NCI-H2227 (cell line): ENCODE measurements at regions not wholly inside any gene's neighbourhood (a gene's known extent, or its start where the extent isn't known, plus 50 kb on each side); places are given as distances from the start of the nearest gene placed in this dataset.

Experiments
- DNase-seq: peaks from one replicate; lab custom pipeline; 2025; ENCODE audit not compliant: unreplicated experiment; lab: John Stamatoyannopoulos, UW

GRCh38 chr18:27763341-27763740, 413.6 kb downstream of the CDH2 start:
- DNase-seq: no peak

GRCh38 chr18:27762054-27762453, 414.9 kb downstream of the CDH2 start:
- DNase-seq: no peak

GRCh38 chr18:27752944-27753343, 424.0 kb downstream of the CDH2 start:
- DNase-seq: no peak

- DNase-seq: peak; percentile 85
Measured at GRCh38 chr18:27750923-27751322, 426.0 kb downstream of the CDH2 start.

GRCh38 chr18:27750014-27750413, 426.9 kb downstream of the CDH2 start:
- DNase-seq: peak; percentile 45

GRCh38 chr18:27749194-27749593, 427.7 kb downstream of the CDH2 start:
- DNase-seq: no peak

- DNase-seq: no peak
Measured at GRCh38 chr18:27746241-27746640, 430.7 kb downstream of the CDH2 start.

- DNase-seq: no peak
Measured at GRCh38 chr18:27735117-27735516, 441.8 kb downstream of the CDH2 start.

- no peak for DNase-seq
Measured at GRCh38 chr18:27731211-27731610, 445.7 kb downstream of the CDH2 start.

GRCh38 chr18:27728659-27729058, 448.3 kb downstream of the CDH2 start:
- DNase-seq: no peak

- no peak for DNase-seq
Measured at GRCh38 chr18:27724362-27724761, 452.6 kb downstream of the CDH2 start.

- no peak for DNase-seq
Measured at GRCh38 chr18:27723168-27723567, 453.8 kb downstream of the CDH2 start.

- no peak for DNase-seq
Measured at GRCh38 chr18:27719680-27720079, 457.2 kb downstream of the CDH2 start.

GRCh38 chr18:27717816-27718215, 459.1 kb downstream of the CDH2 start:
- DNase-seq: no peak

GRCh38 chr18:27717250-27717649, 459.7 kb downstream of the CDH2 start:
- DNase-seq: no peak

- no peak for DNase-seq
Measured at GRCh38 chr18:27715751-27716150, 461.2 kb downstream of the CDH2 start.

GRCh38 chr18:27713738-27714095, 463.2 kb downstream of the CDH2 start:
- DNase-seq: no peak

- peak; percentile 37 for DNase-seq
Measured at GRCh38 chr18:27713037-27713737, 463.7 kb downstream of the CDH2 start.

- DNase-seq: no peak
Measured at GRCh38 chr18:27712066-27712465, 464.9 kb downstream of the CDH2 start.

GRCh38 chr18:27711382-27711781, 465.5 kb downstream of the CDH2 start:
- DNase-seq: no peak

- no peak for DNase-seq
Measured at GRCh38 chr18:27709344-27709743, 467.6 kb downstream of the CDH2 start.

GRCh38 chr18:27707201-27707600, 469.7 kb downstream of the CDH2 start:
- DNase-seq: no peak

GRCh38 chr18:27704736-27705361, 472.1 kb downstream of the CDH2 start:
- DNase-seq: no peak
